ENCODE measurements at regions not wholly inside any gene's neighbourhood (a gene's known extent, or its start where the extent isn't known, plus 50 kb on each side); places are given as distances from the start of the nearest gene placed in this dataset.

DNA sequence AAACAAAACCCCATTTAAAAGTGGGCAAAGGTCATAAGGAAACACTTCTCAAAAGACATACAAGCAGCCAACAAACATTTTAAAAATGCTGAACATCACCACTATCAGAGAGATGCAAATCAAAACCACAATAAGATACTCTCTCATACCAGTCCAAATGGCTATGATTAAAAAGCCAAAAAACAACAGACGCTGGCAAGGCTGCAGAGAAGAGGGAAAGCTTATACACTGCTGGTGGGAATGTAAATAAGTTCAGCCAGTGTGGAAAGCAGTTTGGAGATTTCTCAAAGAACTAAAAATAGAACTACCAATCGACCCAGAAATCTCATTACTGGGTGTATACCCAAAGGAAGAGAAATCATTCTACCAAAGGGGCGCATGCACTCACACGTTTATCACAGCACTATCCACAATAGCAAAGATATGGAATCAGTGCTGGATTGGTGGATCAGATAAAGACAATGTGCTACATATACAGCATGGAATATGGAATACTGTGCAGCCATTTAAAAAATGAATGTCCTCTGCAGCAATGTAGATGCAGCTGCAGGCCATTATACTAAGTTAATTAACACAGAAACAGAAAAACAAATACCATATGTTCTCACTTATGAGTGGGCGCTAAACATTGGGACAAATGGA, 102.1 kb upstream of the DAAM1 start:
- DNase-seq (ENCODE audit: low read depth in 4 of 4, low spot score in 2 of 4) = no peak

DNA sequence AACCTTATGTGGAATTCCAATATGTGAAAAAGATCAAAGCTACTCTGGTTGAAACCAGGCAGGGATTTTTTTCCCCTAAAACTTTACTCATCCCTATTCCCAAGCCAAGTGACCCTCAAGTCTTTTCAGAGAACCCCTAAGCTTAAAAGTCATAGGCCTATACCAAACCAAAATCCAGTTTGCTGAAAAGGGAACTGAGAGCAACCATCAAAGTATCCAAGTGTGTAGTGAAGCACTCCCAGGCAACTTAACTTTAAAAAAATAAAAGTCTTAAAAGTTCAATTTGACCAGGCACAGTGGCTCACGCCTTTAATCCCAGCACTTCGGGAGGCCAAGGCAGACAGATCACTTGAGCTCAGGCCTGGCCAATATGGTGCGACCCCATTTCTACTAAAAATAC, 101.2 kb upstream of the DAAM1 start:
- no peak for DNase-seq (ENCODE audit: low read depth in 4 of 4, low spot score in 2 of 4)

DNA sequence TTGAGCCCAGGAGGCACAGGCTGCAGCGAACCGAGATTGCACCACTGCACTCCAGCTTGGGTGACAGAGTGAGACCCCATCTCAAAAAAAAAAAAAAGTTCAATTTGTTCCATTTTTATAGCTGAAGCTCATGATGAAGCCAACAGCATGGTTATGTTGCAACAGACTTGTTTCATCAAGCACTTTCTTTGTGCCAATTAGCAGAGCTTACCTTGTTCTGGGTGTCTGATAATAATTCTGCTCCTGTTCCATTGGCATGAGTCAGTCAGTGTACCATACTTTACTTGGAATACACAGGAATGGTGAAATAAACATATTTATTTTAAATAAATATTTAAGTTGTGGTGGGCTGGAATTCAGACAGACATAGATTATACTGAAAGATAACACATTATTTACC, 100.8 kb upstream of the DAAM1 start:
- no peak for DNase-seq (ENCODE audit: low read depth in 4 of 4, low spot score in 2 of 4)

DNA sequence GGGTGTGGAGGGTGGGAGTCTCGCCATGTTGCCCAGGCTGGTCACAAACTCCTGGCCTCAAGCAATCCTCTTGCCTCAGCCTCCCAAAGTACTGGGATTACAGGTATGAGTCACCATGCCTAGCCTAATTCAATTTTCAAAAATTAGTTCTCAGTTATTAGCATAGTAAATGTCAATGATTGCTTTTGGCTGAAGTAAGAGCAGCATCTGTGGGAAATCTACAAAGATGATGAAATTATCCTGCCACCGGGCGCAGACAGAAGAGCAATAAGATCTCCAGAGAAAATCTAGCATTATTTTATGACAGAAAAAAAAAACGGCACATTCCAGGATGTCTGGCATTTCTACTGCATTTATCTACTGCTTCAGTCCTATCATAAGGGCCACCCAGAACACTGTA, 97.9 kb upstream of the DAAM1 start:
- no peak for DNase-seq (ENCODE audit: low read depth in 4 of 4, low spot score in 2 of 4)

DNA sequence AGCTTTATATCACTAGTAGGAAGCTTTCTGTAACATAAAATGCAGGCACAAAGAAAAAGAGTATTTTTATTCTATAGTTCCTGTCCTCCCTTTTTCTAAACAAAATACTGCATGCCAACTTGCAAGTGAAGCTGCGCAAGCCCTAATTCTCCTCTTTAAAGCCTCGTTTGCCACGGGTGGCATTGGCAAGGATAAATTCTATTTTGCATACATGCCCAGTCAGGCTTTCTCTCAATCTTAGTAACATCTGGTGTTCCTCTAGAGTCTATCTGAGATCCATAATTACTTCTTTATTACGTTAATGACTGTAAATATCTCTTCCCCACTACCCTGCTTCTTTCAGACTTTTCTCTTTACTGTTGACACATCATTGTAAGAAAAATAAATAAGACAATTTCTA, 97.1 kb upstream of the DAAM1 start:
- no peak for DNase-seq (ENCODE audit: low read depth in 4 of 4, low spot score in 2 of 4)

DNA sequence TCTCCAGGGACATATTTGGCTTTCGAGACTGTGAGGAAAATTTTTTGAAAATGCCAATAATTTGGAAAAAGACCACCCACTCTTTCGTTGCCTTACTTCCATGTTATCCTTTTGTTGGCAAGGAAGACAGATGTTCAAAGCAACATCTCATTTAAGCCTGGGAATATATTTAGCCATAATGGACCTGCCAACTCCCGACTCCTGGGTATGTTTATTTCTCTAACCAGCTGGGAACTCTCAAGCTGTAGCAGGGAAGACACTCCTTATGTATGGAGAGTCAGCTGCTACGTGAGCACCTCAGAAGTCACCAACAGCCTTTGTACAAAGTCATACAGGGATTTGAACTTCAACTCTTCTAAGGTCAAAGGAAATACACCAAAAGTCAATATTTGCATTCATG, 96.5 kb upstream of the DAAM1 start:
- DNase-seq (ENCODE audit: low read depth in 4 of 4, low spot score in 2 of 4) = no peak

DNA sequence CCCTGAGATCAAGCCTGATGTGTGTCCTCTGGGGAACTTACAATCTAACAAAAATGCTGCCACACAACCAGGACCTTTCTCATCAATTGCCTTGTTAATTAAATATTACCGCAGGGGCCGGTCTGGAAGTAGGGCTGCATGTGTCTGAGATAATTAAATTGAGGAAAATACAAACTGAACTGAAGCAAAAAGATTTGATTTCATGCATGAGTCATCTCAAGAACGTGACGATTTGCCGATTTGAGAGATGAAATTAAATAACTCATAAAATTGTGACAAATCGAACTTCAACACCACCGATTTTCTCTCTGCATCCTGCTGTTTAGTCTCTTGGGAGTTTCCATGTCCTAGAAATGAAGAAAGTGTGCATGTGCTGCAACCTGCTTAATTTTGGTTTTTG, 94.6 kb upstream of the DAAM1 start:
- no peak for DNase-seq (ENCODE audit: low read depth in 4 of 4, low spot score in 2 of 4)

DNA sequence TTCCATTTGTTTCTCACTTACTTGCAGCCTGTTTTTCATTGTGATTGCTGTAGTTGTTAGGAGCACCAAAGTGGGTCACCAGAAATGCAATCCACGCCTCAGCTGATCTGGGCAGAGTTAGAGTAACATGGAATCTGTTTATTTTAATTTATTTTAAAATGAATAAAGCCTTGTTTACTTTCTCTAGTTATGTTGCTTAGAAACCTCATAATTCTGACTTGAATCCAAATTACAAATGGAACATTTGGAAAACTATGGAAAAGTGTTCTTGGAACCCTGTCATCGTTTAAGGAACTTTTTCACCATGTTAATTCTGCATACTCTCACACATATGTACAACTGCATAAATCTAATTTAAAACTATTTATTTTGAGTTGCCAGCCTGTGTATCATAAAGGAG, 92.2 kb upstream of the DAAM1 start:
- no peak for DNase-seq (ENCODE audit: low read depth in 4 of 4, low spot score in 2 of 4)

DNA sequence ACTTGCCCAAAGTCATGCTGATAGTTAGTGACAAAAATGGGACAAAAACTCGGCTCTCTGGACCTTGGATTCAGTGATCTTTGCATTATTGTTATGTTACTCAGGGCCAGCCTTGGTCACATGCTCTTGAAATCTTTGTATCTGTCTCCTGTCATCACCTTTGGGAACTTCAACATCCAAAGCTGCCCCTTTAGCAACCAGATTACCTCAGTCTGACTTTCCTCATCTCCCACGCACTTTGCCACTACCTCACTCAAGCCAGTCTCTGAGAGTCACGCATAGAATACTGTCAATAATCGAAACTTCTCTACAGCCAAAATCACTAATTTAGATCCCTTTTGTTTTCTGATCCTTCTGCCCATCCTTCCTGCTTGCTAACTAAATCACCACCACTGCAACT, 90.8 kb upstream of the DAAM1 start:
- DNase-seq (ENCODE audit: low read depth in 4 of 4, low spot score in 2 of 4) = no peak

DNA sequence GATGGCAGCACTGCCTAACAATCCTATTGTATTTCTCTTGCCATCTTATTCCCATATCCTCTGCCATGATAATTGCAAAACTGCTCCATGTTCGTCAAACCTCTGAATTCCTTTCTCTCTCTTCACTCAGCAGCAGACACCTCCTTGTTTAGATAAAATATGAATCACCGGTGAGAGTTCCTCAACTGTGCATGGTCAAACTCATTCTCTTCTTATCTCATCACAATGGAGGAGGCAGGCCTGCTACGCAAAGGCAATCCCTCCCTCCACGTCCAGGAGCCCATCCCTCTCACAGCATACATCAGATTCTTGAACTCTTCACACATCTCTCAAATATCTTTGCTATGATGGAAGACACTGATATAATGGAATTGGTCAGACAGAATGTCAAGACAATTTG, 90.1 kb upstream of the DAAM1 start:
- DNase-seq (ENCODE audit: low read depth in 4 of 4, low spot score in 2 of 4) = no peak

DNA sequence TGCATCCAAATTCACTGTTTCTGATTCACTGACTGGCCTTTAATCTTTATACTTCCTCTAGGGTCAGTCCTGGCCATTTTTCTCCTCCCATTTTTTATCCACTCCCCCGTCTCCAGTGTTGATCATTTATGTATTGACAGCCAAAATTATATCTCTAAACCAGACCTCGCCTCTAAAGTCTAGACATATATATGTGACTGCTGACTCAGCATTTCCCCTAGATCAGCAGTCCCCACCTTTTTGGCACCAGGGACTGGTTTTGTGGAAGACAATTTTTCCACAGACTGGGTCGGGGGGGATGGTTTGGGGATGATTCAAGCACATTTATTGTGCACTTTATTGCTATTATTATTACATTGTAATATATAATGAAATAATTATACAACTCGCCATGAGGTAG, 88.3 kb upstream of the DAAM1 start:
- DNase-seq (ENCODE audit: low read depth in 4 of 4, low spot score in 2 of 4) = no peak

DNA sequence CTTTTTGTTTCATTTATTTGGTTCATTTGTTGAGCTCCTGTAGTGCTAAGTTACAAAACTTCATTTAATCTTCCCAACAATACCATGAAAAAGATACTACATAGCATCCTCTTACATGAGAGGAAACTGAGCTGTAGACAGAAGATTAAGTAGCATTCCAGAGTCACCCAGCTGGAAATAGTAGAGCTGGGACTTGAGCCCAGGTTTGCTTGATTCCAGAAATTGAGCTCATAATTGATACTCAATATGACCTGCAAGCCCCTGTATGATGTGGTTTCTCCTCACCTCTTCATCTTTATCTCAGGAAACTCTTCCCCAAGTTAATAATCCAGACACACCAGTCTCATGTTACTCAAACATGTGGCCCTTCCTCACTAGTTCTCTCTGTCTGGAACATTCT, 87.0 kb upstream of the DAAM1 start:
- DNase-seq (ENCODE audit: low read depth in 4 of 4, low spot score in 2 of 4) = no peak

DNA sequence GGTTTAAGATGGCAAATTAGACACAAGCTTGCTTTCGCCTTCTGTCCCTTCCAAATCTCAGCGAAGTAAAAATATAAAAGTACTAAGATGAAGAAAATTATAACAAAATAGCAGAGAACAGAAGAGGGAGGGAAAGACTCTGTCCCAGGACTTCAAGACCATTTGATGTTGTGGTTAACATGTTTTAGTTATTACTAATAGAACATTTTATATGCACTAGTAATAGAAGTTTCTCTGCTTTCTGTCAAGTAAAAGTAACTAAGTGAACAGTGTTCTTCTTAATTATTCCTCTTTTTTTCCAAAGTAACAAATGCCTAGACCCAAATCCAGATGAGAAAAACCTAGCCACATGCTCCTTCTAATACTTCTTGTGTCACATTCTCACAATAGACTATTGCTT, 85.1 kb upstream of the DAAM1 start:
- DNase-seq (ENCODE audit: low read depth in 4 of 4, low spot score in 2 of 4) = no peak

DNA sequence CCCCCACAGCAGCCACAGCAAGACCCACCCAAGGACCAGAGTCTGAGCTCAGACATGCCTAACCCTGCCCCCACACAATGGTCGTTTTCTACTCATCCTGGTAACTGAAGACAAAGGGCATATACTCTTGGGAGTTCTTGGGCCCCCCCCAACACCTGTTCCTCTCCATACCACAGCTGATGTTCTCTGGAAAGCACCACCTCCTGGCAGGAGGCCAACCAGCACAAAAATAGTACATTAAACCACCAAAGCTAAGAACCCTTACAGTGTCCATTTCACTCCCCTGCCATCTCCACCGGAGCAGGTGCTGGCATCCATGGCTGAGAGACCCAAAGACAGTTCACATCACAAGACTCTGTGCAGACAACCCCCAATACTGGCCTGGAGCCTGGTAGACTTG, 80.6 kb upstream of the DAAM1 start:
- no peak for DNase-seq (ENCODE audit: low read depth in 4 of 4, low spot score in 2 of 4)

DNA sequence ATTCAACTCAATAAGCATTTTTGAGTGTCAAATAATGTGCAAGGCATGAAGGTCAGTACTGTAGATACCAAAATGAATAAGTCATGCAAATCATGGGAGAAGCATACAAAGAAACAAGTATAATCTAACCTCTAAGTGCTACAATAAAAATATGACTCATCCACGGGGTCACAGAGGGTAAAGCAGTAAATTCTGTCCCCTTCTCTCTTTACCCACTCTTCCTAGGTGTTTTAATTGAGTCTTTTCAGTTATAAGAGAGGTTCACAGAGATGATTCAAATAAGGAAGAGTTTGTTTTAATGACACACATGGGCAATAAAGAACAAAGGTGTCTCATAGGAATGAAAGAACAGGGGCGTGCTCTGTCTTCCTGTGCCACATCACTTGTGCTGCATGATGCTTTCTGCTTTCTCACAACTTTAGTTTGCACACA, 71.5 kb upstream of the DAAM1 start:
- DNase-seq (ENCODE audit: low read depth in 4 of 4, low spot score in 2 of 4) = no peak

DNA sequence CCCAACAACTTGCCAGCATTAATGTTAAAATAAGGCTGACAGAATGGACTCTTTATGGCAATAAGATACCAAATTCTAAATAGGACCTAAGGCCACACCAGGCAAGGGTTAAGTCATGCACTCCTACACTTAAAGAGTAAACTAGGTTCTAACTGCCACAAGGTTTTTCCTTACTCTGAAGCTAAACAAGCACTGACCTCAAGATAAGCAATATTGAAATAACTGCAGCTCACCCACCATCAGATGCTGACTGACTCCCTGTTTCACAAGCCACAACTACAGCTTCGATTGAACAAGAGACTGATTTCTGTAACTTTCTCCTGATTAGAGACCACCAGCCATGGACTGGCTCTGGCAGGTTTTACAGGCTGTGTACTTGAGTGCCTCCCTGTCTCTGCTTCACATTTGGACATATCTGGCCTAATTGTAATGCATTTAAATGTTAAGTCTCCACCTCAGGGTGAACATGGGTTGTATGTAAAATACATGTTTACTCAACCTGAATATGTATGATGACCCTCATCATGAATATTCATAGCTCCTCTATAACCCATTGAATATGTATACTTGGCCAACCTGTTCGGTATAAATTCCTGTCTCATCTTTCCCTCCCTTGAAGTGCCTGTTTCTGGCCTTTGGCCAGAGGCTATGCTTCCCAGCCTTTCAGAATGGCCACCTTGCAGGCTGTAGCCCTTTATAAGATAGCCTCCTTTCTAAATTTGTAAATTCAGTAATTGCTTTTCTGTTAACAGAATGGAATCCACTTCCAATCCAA, 70.5 kb upstream of the DAAM1 start:
- no peak for DNase-seq (ENCODE audit: low read depth in 4 of 4, low spot score in 2 of 4)

DNA sequence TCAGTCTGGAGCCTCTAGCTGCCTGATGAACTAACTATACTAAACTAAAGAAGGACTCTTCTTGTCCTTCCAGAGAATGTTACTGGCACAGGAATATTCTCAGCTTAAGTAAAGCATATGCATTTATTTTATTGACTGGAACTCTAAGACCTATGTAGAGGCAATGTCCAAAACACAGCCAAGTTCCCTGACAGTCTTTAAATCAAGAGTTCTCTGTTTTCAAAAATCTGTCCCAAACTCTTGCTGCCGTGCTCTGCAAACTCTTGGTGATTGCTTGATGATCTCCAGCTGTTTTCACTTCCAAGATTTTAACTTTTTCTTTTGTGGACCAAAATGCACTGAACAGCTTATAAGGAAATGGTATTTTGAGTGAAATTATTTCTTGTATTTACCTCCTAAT, 67.5 kb upstream of the DAAM1 start:
- peak in 2 of 4 donors; percentile 45 to 57 for DNase-seq (ENCODE audit: low read depth in 4 of 4, low spot score in 2 of 4)

DNA sequence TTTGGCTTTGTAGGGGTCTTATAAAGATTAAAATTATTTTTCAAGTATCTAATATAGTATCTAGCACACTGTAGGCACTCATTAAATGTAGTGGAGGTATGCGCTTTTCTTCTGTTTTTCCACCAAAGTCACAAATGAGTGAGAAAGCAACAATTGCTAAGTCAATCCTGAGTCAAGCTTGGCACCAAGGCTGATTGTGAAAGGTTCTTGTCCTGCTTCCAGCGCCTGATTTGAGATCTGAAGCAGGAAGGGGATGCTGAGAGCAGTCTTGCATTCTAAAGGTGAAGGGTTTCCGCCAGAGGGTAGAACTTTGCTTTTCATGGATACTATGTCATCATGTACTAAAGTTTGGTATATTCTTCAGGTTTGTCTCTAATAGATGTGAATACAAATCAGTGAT, 64.9 kb upstream of the DAAM1 start:
- no peak for DNase-seq (ENCODE audit: low read depth in 4 of 4, low spot score in 2 of 4)

DNA sequence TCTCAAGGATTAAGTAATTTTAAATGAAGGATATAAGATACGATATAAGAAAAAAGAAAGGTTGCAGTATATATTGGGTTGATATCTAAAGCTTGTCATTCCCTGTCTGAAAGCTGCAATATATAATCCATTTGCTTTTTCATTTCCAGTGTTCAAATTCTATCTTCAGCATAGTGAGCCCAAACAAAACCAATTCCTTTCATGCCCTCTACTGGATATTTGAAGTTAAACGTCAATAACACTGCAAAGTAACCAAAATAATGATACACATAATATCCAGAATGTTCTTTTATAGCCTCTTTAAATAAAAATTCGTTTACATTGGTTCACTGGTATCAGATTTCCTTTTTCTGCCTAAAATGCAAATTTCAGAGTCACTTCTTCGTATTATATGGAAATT, 64.5 kb upstream of the DAAM1 start:
- DNase-seq (ENCODE audit: low read depth in 4 of 4, low spot score in 2 of 4) = no peak

DNA sequence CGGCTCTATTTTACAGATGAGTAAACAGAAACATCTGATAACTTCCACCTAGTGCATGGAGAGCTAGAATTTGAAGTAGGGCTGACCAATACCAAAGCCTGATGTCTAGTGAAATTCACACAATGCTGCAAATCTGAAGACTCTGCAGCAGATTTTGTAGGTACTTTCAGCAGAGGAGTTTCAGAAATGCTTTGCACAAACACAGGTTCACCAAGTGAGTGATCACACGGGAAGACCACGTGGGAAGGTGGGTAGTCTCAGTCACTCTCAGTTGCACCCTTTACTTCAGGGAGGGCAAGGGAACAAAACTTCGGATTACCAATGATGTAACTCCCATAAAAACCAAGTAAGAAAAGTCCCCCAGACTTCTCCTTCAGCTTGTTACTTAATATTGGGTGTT, 63.3 kb upstream of the DAAM1 start:
- no peak for DNase-seq (ENCODE audit: low read depth in 4 of 4, low spot score in 2 of 4)

DNA sequence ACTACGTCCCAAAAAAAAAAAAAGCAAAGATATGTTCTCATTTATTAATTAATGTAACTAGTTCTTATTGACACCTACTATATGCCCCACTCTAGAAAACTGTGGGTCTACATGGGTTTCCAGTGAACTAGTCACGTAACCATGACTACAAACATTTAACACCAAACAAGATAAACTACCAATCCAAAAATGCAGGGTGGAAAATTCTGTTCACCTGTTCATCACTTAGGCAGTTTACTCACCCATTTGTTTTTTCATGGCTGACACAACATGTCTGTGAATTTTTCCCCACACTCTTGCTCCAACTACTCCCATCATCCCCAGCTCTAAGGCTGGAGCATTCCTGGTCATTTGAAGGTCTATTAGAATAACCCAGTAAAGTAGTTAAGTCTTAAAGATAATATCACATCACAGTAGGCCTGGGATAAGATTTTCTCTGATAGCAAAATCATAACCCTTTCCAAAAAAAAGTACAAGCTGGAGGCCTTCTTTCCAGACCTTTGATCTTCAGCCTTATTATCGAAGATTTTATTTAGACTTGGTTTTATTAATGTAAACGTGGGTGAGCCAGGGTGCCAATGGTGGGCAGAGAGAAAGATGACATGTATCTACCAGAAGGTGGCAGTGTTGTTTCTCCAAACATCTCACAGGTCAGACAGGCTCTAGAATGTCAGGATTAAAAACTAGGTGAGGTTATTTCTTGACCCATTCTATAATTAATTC, 61.6 kb upstream of the DAAM1 start:
- DNase-seq (ENCODE audit: low read depth in 4 of 4, low spot score in 2 of 4) = no peak

DNA sequence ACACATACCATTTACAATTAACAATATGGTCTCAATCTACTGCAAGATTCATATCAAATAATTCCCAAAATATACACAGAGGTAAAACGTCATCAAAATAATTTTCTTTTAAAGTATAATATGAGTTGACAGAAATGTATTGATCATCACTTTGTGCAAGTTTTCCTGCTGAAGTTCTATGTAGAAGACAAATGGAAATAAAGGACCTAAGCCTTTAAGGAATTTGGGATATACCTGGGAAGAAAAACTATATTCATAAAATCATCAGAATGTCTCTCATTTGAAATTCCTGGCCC, 61.1 kb upstream of the DAAM1 start:
- no peak for DNase-seq (ENCODE audit: low read depth in 4 of 4, low spot score in 2 of 4)

Measured in left renal cortex interstitium (tissue), 4 donors.